B cell (primary cell): ENCODE measurements at regions not wholly inside any gene's neighbourhood (a gene's known extent, or its start where the extent isn't known, plus 50 kb on each side); places are given as distances from the start of the nearest gene placed in this dataset.
A peak's percentile ranks its signal among the peaks of the same experiment; 100 is the strongest.

Experiments used
- ATAC-seq: fragments of 200-7000 bp; cut with Tn5 transposase; one replicate; pipeline ENCODE4 v1.10.0; 2021; ENCODE audit warnings: low read depth, mild to moderate bottlenecking, moderate number of reproducible peaks, moderate library complexity
- CTCF ChIA-PET: fragments of 350-600 bp; sonication (Branson Sonifier 250); formaldehyde crosslinking; loops from one replicate; lab custom pipeline; 2021; ENCODE audit warnings: antibody characterized with exemption, inconsistent platforms; lab: Charles Lee
- POLR2A ChIA-PET: fragments of 350-600 bp; sonication (Branson Sonifier 250); formaldehyde crosslinking; loops from one replicate; lab custom pipeline; 2021; ENCODE audit warnings: antibody characterized with exemption; lab: Charles Lee
- DNase-seq: peaks from one replicate; pipeline ENCODE4 v3.0.0; 2013
- H2AFZ ChIP-seq: 2 replicates; pipeline ENCODE4 v1.6.1; 2012; ENCODE audit warnings: mild to moderate bottlenecking, low read depth, low read length; ENCODE audit not compliant: insufficient read depth, poor library complexity, severe bottlenecking
- H3K27ac ChIP-seq, 2 donors: 1 replicate in 1 of 2; 2 replicates in 1 of 2; pipeline ENCODE4 v1.5.1; 2012 to 2013; ENCODE audit warnings: low read length in 2 of 2, mild to moderate bottlenecking in 2 of 2, moderate library complexity in 1 of 2
- H3K27me3 ChIP-seq, 4 experiments: fragments of 200-600 bp in 1 of 4; sonication (generic) in 1 of 4; replicated peaks in 1 of 4; 1 replicate in 2 of 4; 2 replicates in 2 of 4; pipeline versions ENCODE4 v1.6.1 to v1.7.0; 2013 to 2016; ENCODE audit warnings: low read length in 3 of 4, mild to moderate bottlenecking in 2 of 4, mixed read lengths in 1 of 4, moderate library complexity in 1 of 4; ENCODE audit not compliant: insufficient read depth in 4 of 4, control insufficient read depth in 3 of 4; ENCODE audit errors: control extremely low read depth in 1 of 4
- H3K36me3 ChIP-seq, 2 experiments: replicated peaks in 1 of 2; 1 replicate in 1 of 2; 2 replicates in 1 of 2; pipeline versions ENCODE4 v1.6.1 to v1.7.1; 2013; ENCODE audit warnings: low read length in 1 of 2; ENCODE audit not compliant: insufficient read depth in 2 of 2, control insufficient read depth in 1 of 2; ENCODE audit errors: control extremely low read depth in 1 of 2, extremely low read depth in 1 of 2
- H3K4me1 ChIP-seq, 2 donors: fragments of 200-600 bp in 1 of 2; sonication (generic) in 1 of 2; 1 replicate in 1 of 2; 2 replicates in 1 of 2; pipeline versions ENCODE4 v1.5.1 to v1.6.1; 2013 to 2017; ENCODE audit warnings: low read length in 2 of 2; ENCODE audit not compliant: control insufficient read depth in 2 of 2, insufficient read depth in 2 of 2
- H3K4me2 ChIP-seq: replicated peaks from 2 replicates; pipeline ENCODE3; 2012; ENCODE audit warnings: mild to moderate bottlenecking, low read depth, low read length; ENCODE audit not compliant: poor library complexity, severe bottlenecking
- H3K4me3 ChIP-seq, 5 experiments: fragments of 200-600 bp in 1 of 5; sonication (generic) in 1 of 5; 1 replicate in 3 of 5; 2 replicates in 2 of 5; pipeline versions ENCODE4 v1.5.1 to v1.7.0; 2011 to 2016; ENCODE audit warnings: low read length in 4 of 5, mild to moderate bottlenecking in 4 of 5, low read depth in 2 of 5, control low read depth in 1 of 5, moderate library complexity in 1 of 5; ENCODE audit not compliant: insufficient read depth in 1 of 5; ENCODE audit errors: control extremely low read depth in 1 of 5, extremely low read depth in 1 of 5
- H3K79me2 ChIP-seq: fragments of 200-600 bp; sonication (generic); one replicate; pipeline ENCODE4 v1.6.0; 2016; ENCODE audit warnings: low read length; ENCODE audit not compliant: control insufficient read depth, insufficient read depth
- H3K9ac ChIP-seq: fragments of 200-600 bp; sonication (generic); 2 replicates; pipeline ENCODE4 v1.6.1; 2017; ENCODE audit warnings: mild to moderate bottlenecking, low read length, moderate library complexity
- H3K9me3 ChIP-seq, 3 donors: one replicate each; pipeline versions ENCODE4 v1.6.1 to v1.7.1; 2013; ENCODE audit warnings: low read length in 2 of 3; ENCODE audit not compliant: control insufficient read depth in 2 of 3, insufficient read depth in 1 of 3; ENCODE audit errors: control extremely low read depth in 1 of 3
- H4K20me1 ChIP-seq: 2 replicates; pipeline ENCODE4 v1.6.0; 2012; ENCODE audit warnings: mild to moderate bottlenecking, low read length; ENCODE audit not compliant: insufficient read depth, control insufficient read depth, poor library complexity, severe bottlenecking
- H3K27ac Mint-ChIP-seq: one replicate; pipeline ENCODE4 v1.8.0; 2021; ENCODE audit warnings: mixed read lengths
- H3K27me3 Mint-ChIP-seq: one replicate; pipeline ENCODE4 v1.8.0; 2021; ENCODE audit warnings: mixed read lengths
- H3K4me1 Mint-ChIP-seq: one replicate; pipeline ENCODE4 v1.8.0; 2021; ENCODE audit warnings: mixed read lengths
- H3K4me3 Mint-ChIP-seq: one replicate; pipeline ENCODE4 v1.8.0; 2021; ENCODE audit warnings: mixed read lengths
- H3K9me3 Mint-ChIP-seq: one replicate; pipeline ENCODE4 v1.8.0; 2022; ENCODE audit warnings: mixed read lengths; ENCODE audit not compliant: insufficient read depth
- EZH2 ChIP-seq: IDR thresholded peaks from 2 replicates; pipeline ENCODE4 v1.6.1; 2012; ENCODE audit warnings: borderline replicate concordance, low read depth, mild to moderate bottlenecking, moderate library complexity, low read length; ENCODE audit not compliant: insufficient read depth, poor library complexity, severe bottlenecking
- WGBS: methylation state at CpG from one replicate; pipeline ENCODE4 v1.1.5; 2013; ENCODE audit warnings: missing lambda C conversion rate; ENCODE audit not compliant: insufficient coverage; 5-methylcytosine and 5-hydroxymethylcytosine counted together
- intact Hi-C: fragments of 100-400 bp; cut with micrococcal nuclease; formaldehyde crosslinking; loops from one replicate; pipeline ENCODE4 v1.10.0; 2022
- TF ChIP-seq, protein P1 (sequence below): fragments of 200-600 bp; IDR thresholded peaks from one replicate; pipeline ENCODE4 v1.8.0; 2022; ENCODE audit warnings: antibody characterized with exemption, mild to moderate bottlenecking

- Mint-ChIP-seq H3K27me3 (peaks cover 9% of the 10 kb centered on the region), H3K4me1 (no peaks in the 10 kb centered on the region), H3K4me3 (no peak overlapping the region), H3K9me3 (peaks cover 2% of the 10 kb centered on the region), H3K27ac (no peak overlapping the region)
- ChIA-PET CTCF (no interaction called here), POLR2A (no interaction called here)
- no peak for TF ChIP-seq EZH2
- TF ChIP-seq, protein P1, sequence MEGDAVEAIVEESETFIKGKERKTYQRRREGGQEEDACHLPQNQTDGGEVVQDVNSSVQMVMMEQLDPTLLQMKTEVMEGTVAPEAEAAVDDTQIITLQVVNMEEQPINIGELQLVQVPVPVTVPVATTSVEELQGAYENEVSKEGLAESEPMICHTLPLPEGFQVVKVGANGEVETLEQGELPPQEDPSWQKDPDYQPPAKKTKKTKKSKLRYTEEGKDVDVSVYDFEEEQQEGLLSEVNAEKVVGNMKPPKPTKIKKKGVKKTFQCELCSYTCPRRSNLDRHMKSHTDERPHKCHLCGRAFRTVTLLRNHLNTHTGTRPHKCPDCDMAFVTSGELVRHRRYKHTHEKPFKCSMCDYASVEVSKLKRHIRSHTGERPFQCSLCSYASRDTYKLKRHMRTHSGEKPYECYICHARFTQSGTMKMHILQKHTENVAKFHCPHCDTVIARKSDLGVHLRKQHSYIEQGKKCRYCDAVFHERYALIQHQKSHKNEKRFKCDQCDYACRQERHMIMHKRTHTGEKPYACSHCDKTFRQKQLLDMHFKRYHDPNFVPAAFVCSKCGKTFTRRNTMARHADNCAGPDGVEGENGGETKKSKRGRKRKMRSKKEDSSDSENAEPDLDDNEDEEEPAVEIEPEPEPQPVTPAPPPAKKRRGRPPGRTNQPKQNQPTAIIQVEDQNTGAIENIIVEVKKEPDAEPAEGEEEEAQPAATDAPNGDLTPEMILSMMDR: no peak
- no peak overlapping the region for H3K4me2 ChIP-seq
- peaks cover 0 to 3% (median 0%) of the 10 kb centered on the region in 4 experiments for H3K27me3 ChIP-seq
- no peaks in the 10 kb centered on the region for H3K36me3 ChIP-seq
- no peaks in the 10 kb centered on the region for H4K20me1 ChIP-seq
- H3K79me2 ChIP-seq: no peaks in the 10 kb centered on the region
- ATAC-seq: no peak
- peaks cover 2 to 4% (median 3%) of the 10 kb centered on the region in 3 donors for H3K9me3 ChIP-seq
- H3K27ac ChIP-seq: no peak overlapping the region
- intact Hi-C loops: no loop called here
- H3K4me1 ChIP-seq: no peaks in the 10 kb centered on the region
- H3K9ac ChIP-seq: no peak overlapping the region
- DNase-seq: no peak
- H3K4me3 ChIP-seq: no peak overlapping the region
- no peak overlapping the region for H2AFZ ChIP-seq
These were observed 71.9 kb upstream of the ZNF507 start for GRCh38 chr19:32273483-32273882.

GRCh38 chr19:32287086-32287485 is 58.3 kb upstream of the ZNF507 start:
- H2AFZ ChIP-seq: no peak overlapping the region
- Mint-ChIP-seq H3K4me3 (no peak overlapping the region), H3K27me3 (peaks cover 26% of the 10 kb centered on the region), H3K9me3 (no peaks in the 10 kb centered on the region), H3K4me1 (peaks cover 9% of the 10 kb centered on the region), H3K27ac (no peak overlapping the region)
- intact Hi-C loops: no loop called here
- no peak for DNase-seq
- H3K79me2 ChIP-seq: no peaks in the 10 kb centered on the region
- H3K9me3 ChIP-seq: peaks cover 0 to 7% (median 0%) of the 10 kb centered on the region in 3 donors
- TF ChIP-seq, protein P1: no peak
- TF ChIP-seq EZH2: no peak
- ChIA-PET CTCF (no interaction called here), POLR2A (no interaction called here)
- 0% methylated on average over 3 of the region's 4 CpGs for WGBS
- no peaks in the 10 kb centered on the region for H4K20me1 ChIP-seq
- no peak overlapping the region for H3K27ac ChIP-seq
- H3K9ac ChIP-seq: no peak overlapping the region
- H3K4me2 ChIP-seq: peak overlapping the region; percentile 30
- peaks cover 5 to 10% of the 10 kb centered on the region in 2 donors for H3K4me1 ChIP-seq
- H3K4me3 ChIP-seq: no peak overlapping the region
- H3K27me3 ChIP-seq: peaks cover 0 to 27% (median 2%) of the 10 kb centered on the region in 4 experiments
- no peaks in the 10 kb centered on the region for H3K36me3 ChIP-seq
- ATAC-seq: no peak
